Brain microvascular endothelial cell (primary cell): ENCODE measurements at regions not wholly inside any gene's neighbourhood (a gene's known extent, or its start where the extent isn't known, plus 50 kb on each side); places are given as distances from the start of the nearest gene placed in this dataset.

Source experiments
- DNase-seq: peaks from one replicate; pipeline ENCODE4 v3.0.0-alpha.2; 2020
- H3K27ac ChIP-seq: fragments of 250-450 bp; sonication (Bioruptor Pico); 2 replicates; pipeline ENCODE4 v1.5.1; 2020; ENCODE audit warnings: mild to moderate bottlenecking, moderate library complexity
- H3K27me3 ChIP-seq: fragments of 250-450 bp; sonication (Bioruptor Pico); replicated peaks from 2 replicates; pipeline ENCODE4 v1.5.1; 2020; ENCODE audit warnings: mild to moderate bottlenecking
- H3K36me3 ChIP-seq: fragments of 250-450 bp; sonication (Bioruptor Pico); replicated peaks from 2 replicates; pipeline ENCODE4 v1.5.1; 2020; ENCODE audit warnings: mild to moderate bottlenecking
- H3K4me3 ChIP-seq: 2 replicates; pipeline ENCODE4 v1.5.1; 2011; ENCODE audit warnings: low read depth, mild to moderate bottlenecking, control low read depth, low read length, moderate library complexity
- in situ Hi-C: cut with HindIII; loops from 2 replicates; pipeline ENCODE4 v1.10.0; 2017; ENCODE audit warnings: low sequenced_read_pairs, low pct_ligation_motif_present
- TF ChIP-seq, protein P1 (sequence below): IDR thresholded peaks from 2 replicates; pipeline ENCODE4 v1.5.1; 2011; ENCODE audit warnings: low read depth, mild to moderate bottlenecking, moderate library complexity, low read length, control low read depth, inconsistent platforms; ENCODE audit errors: missing control alignments

DNA sequence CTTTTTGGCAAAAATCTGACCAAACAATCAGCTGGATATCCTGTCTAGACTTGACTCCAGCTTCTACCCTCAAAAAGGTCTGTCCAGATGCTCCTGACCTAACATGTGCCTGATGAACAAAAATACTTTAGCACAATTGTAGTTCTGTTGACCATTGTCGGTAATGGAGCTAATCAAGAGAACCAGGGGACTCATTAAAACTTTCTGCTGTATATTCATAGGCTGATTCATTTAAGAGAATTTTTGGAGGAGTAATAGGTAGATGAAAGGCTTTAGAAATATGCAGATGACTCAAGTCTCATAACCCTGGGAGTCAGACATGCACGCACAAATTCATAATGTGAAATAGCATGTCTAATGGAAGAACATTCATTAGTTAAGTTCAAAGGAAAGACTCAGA, 514.2 kb downstream of the TXNL1 start:
- TF ChIP-seq, protein P1, sequence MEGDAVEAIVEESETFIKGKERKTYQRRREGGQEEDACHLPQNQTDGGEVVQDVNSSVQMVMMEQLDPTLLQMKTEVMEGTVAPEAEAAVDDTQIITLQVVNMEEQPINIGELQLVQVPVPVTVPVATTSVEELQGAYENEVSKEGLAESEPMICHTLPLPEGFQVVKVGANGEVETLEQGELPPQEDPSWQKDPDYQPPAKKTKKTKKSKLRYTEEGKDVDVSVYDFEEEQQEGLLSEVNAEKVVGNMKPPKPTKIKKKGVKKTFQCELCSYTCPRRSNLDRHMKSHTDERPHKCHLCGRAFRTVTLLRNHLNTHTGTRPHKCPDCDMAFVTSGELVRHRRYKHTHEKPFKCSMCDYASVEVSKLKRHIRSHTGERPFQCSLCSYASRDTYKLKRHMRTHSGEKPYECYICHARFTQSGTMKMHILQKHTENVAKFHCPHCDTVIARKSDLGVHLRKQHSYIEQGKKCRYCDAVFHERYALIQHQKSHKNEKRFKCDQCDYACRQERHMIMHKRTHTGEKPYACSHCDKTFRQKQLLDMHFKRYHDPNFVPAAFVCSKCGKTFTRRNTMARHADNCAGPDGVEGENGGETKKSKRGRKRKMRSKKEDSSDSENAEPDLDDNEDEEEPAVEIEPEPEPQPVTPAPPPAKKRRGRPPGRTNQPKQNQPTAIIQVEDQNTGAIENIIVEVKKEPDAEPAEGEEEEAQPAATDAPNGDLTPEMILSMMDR: no peak
- no peak overlapping the region for H3K27ac ChIP-seq
- peak; percentile 15 for DNase-seq
- H3K4me3 ChIP-seq: no peak overlapping the region
- no peaks in the 10 kb centered on the region for H3K36me3 ChIP-seq
- H3K27me3 ChIP-seq: no peaks in the 10 kb centered on the region
- in situ Hi-C loops: no loop called here

DNA sequence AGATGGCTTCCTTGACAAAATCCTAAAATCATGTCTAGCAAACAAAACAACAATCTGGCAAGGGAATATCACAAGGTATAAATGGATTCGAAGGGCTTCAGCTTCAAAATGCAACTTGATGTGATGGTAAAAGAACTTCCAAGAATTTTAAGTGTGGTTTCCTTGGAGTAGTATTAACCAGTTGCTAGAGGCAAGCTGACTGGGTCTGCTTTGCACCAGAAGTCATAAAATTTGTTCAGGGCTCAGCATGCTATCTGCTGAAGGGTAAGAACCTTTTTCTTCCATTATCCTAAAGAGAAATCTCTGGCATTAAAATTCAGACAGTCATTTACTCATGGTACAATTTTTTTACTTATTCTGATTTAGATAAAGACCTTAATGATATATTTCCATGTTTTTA, 516.7 kb downstream of the TXNL1 start:
- Histone ChIP-seq H3K27me3 (no peaks in the 10 kb centered on the region), H3K27ac (no peak overlapping the region), H3K36me3 (no peaks in the 10 kb centered on the region), H3K4me3 (no peak overlapping the region)
- TF ChIP-seq, protein P1: no peak
- no peak for DNase-seq
- in situ Hi-C loops: no loop called here

DNA sequence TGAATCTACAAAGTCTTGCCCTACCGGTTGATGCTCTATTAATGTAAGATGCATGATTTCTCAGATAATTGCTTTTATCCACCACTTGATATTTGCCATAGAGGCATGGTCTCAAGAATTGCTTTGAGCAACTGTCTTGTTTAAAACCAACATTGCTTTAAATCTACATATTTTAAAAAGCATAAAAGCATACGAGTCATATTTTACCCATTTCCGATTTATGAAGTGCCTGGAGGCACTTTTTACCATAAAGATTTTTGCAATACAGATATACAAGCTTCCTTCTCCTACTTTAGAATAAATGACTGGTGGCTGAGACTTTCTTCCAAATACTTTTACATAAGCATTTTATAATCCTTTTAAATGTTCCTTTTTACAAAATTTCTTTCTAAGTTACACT, 517.6 kb downstream of the TXNL1 start:
- DNase-seq: no peak
- no peak overlapping the region for H3K27ac ChIP-seq
- H3K27me3 ChIP-seq: no peaks in the 10 kb centered on the region
- in situ Hi-C loops: no loop called here
- no peak overlapping the region for H3K4me3 ChIP-seq
- no peaks in the 10 kb centered on the region for H3K36me3 ChIP-seq
- TF ChIP-seq, protein P1: no peak

DNA sequence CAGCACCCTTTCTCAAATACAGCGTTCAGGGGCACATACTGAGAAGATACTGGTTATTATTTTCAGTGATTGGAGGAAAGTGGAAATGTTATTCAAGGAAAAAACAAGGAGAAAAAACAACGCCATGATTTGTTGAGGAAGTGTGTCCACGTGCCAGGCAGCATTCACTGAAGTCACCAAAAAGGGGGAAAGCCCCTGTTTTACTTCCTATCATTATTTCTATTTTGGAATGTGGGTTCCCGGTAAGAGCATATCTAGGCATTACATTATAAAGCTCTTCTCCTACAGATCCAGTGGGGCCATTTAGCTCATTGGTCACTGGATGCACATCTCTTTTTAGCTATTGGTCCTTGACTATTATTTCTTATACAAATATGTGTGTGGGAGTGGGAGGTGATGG, 518.7 kb downstream of the TXNL1 start:
- Histone ChIP-seq H3K36me3 (no peaks in the 10 kb centered on the region), H3K4me3 (no peak overlapping the region), H3K27ac (no peak overlapping the region), H3K27me3 (no peaks in the 10 kb centered on the region)
- in situ Hi-C loops: no loop called here
- no peak for DNase-seq
- TF ChIP-seq, protein P1: no peak

DNA sequence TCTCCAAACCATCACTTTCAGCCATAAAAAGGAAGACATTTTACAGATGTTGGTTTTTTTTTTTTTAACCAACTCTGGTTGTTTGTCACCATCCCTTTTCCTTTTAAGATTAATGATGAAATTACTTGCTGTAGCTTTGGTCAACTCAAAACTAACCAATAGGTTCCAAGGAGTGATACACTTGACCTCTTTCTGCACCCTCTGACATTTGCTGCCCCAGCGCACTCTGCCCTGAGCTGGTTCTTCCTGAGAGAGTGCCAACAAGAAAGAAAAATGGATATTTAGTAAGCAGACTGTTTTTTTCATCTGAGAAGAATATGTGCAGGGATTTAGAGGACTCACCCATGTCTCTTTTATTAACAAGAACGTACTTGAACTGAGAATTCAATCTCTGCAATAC, 520.0 kb downstream of the TXNL1 start:
- no peak overlapping the region for H3K27ac ChIP-seq
- DNase-seq: no peak
- H3K36me3 ChIP-seq: no peaks in the 10 kb centered on the region
- no peak overlapping the region for H3K4me3 ChIP-seq
- TF ChIP-seq, protein P1: no peak
- in situ Hi-C loops: no loop called here
- H3K27me3 ChIP-seq: no peaks in the 10 kb centered on the region
